ENCODE measurements at regions not wholly inside any gene's neighbourhood (a gene's known extent, or its start where the extent isn't known, plus 50 kb on each side); places are given as distances from the start of the nearest gene placed in this dataset.

GRCh38 chr17:70317421-70317820 is 148.1 kb downstream of the KCNJ2 start (continued):
- TF ChIP-seq GABPA (IDR thresholded peaks at IDR 0.05 in 1 of 2, conservative IDR thresholded peaks at IDR 0.05 in 1 of 2) (no peak), NR2F2 (IDR thresholded peaks at IDR 0.05) (no peak), YY1 (IDR thresholded peaks at IDR 0.05) (no peak), TAF1 (conservative IDR thresholded peaks at IDR 0.05) (no peak), HNF4A (conservative IDR thresholded peaks at IDR 0.05) (no peak), RAD21 (IDR thresholded peaks at IDR 0.05) (no peak), RXRA (IDR thresholded peaks at IDR 0.05) (no peak)
- TF ChIP-seq, protein P1, sequence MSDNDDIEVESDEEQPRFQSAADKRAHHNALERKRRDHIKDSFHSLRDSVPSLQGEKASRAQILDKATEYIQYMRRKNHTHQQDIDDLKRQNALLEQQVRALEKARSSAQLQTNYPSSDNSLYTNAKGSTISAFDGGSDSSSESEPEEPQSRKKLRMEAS (IDR thresholded peaks at IDR 0.05) = no peak

- no peak for DNase-seq (ENCODE audit: low spot score)
- TF ChIP-seq, protein P2, sequence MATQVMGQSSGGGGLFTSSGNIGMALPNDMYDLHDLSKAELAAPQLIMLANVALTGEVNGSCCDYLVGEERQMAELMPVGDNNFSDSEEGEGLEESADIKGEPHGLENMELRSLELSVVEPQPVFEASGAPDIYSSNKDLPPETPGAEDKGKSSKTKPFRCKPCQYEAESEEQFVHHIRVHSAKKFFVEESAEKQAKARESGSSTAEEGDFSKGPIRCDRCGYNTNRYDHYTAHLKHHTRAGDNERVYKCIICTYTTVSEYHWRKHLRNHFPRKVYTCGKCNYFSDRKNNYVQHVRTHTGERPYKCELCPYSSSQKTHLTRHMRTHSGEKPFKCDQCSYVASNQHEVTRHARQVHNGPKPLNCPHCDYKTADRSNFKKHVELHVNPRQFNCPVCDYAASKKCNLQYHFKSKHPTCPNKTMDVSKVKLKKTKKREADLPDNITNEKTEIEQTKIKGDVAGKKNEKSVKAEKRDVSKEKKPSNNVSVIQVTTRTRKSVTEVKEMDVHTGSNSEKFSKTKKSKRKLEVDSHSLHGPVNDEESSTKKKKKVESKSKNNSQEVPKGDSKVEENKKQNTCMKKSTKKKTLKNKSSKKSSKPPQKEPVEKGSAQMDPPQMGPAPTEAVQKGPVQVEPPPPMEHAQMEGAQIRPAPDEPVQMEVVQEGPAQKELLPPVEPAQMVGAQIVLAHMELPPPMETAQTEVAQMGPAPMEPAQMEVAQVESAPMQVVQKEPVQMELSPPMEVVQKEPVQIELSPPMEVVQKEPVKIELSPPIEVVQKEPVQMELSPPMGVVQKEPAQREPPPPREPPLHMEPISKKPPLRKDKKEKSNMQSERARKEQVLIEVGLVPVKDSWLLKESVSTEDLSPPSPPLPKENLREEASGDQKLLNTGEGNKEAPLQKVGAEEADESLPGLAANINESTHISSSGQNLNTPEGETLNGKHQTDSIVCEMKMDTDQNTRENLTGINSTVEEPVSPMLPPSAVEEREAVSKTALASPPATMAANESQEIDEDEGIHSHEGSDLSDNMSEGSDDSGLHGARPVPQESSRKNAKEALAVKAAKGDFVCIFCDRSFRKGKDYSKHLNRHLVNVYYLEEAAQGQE (IDR thresholded peaks at IDR 0.05) = no peak
- TF ChIP-seq NR2F2 (IDR thresholded peaks at IDR 0.05) = no peak
- no peak for TF ChIP-seq RXRA (IDR thresholded peaks at IDR 0.05)
- no peak for TF ChIP-seq TAF1 (conservative IDR thresholded peaks at IDR 0.05)
- TF ChIP-seq YY1 (IDR thresholded peaks at IDR 0.05) = no peak
- no peak for TF ChIP-seq SP1 (IDR thresholded peaks at IDR 0.05)
- TF ChIP-seq EGR1 (IDR thresholded peaks at IDR 0.05; ENCODE audit: low read depth in 2 of 2) = no peak
- TF ChIP-seq, protein P1 (IDR thresholded peaks at IDR 0.05) = no peak
- no peak for TF ChIP-seq FOXA1 (IDR thresholded peaks at IDR 0.05)
- TF ChIP-seq, protein P3, sequence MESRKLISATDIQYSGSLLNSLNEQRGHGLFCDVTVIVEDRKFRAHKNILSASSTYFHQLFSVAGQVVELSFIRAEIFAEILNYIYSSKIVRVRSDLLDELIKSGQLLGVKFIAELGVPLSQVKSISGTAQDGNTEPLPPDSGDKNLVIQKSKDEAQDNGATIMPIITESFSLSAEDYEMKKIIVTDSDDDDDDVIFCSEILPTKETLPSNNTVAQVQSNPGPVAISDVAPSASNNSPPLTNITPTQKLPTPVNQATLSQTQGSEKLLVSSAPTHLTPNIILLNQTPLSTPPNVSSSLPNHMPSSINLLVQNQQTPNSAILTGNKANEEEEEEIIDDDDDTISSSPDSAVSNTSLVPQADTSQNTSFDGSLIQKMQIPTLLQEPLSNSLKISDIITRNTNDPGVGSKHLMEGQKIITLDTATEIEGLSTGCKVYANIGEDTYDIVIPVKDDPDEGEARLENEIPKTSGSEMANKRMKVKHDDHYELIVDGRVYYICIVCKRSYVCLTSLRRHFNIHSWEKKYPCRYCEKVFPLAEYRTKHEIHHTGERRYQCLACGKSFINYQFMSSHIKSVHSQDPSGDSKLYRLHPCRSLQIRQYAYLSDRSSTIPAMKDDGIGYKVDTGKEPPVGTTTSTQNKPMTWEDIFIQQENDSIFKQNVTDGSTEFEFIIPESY (IDR thresholded peaks at IDR 0.05) = no peak
- no peak for TF ChIP-seq HNF4G (IDR thresholded peaks at IDR 0.05)
- no peak for TF ChIP-seq JUND (IDR thresholded peaks at IDR 0.05)
- Histone ChIP-seq H3K9ac (ENCODE audit: low read depth in 1 of 2, low read length in 2 of 2) (no peak overlapping the region), H3K4me3 (ENCODE audit: low read depth in 1 of 3, low read length in 3 of 3) (no peak overlapping the region), H3K36me3 (ENCODE audit: control insufficient read depth in 4 of 4, insufficient read depth in 3 of 4, low read depth in 1 of 4, low read length in 3 of 4) (no peaks in the 10 kb centered on the region), H3K9me3 (ENCODE audit: control insufficient read depth in 4 of 4, low read length in 3 of 4) (no peaks in the 10 kb centered on the region), H3K27ac (ENCODE audit: low read depth in 1 of 2, low read length in 2 of 2) (no peak overlapping the region), H3K27me3 (ENCODE audit: control insufficient read depth in 4 of 4, insufficient read depth in 4 of 4, low read length in 3 of 4) (peaks cover 0 to 6% (median 0%) of the 10 kb centered on the region in 4 donors), H3K4me1 (ENCODE audit: control insufficient read depth in 4 of 4, insufficient read depth in 4 of 4, low read length in 3 of 4) (no peaks in the 10 kb centered on the region)
- 86% methylated on average over 3 of the region's 3 CpGs for WGBS
Measured at GRCh38 chr17:70318051-70318450, 148.7 kb downstream of the KCNJ2 start.

DNA sequence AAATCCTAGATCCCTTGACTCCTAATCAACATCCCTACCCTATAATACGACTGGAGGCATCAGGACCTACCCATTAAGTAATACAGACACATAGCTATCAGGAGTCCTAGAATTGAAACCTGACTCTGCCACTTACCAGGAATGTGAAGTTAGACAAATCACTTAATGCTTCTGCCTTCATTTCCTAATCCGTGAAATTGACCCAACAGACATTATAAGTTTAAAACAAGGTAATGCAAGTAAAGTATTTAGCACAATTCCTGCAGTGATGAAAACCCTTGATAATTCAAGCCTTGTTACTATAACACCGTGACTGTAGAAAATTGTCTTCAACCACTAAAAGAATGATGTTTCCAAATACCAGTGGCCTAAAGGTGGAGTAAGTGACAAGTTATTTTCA is 150.2 kb downstream of the KCNJ2 start:
- H3K9ac ChIP-seq (ENCODE audit: low read depth in 1 of 2, low read length in 2 of 2) = no peak overlapping the region
- DNase-seq (ENCODE audit: low spot score) = no peak
- no peaks in the 10 kb centered on the region for H3K9me3 ChIP-seq (ENCODE audit: control insufficient read depth in 4 of 4, low read length in 3 of 4)
- H3K4me3 ChIP-seq (ENCODE audit: low read depth in 1 of 3, low read length in 3 of 3) = no peak overlapping the region
- WGBS = 74% methylated on average over 3 of the region's 3 CpGs
- H3K4me1 ChIP-seq (ENCODE audit: control insufficient read depth in 4 of 4, insufficient read depth in 4 of 4, low read length in 3 of 4) = no peaks in the 10 kb centered on the region
- no peaks in the 10 kb centered on the region for H3K36me3 ChIP-seq (ENCODE audit: control insufficient read depth in 4 of 4, insufficient read depth in 3 of 4, low read depth in 1 of 4, low read length in 3 of 4)
- H3K27me3 ChIP-seq (ENCODE audit: control insufficient read depth in 4 of 4, insufficient read depth in 4 of 4, low read length in 3 of 4) = peaks cover 0 to 6% (median 0%) of the 10 kb centered on the region in 4 donors
- H3K27ac ChIP-seq (ENCODE audit: low read depth in 1 of 2, low read length in 2 of 2) = no peak overlapping the region
- TF ChIP-seq CTCF (IDR thresholded peaks at IDR 0.05; ENCODE audit: low read depth, low read length, missing input control) = no peak
- no peak for TF ChIP-seq SP1 (IDR thresholded peaks at IDR 0.05)
- no peak for TF ChIP-seq FOXA2 (IDR thresholded peaks at IDR 0.05)
- TF ChIP-seq HNF4A (conservative IDR thresholded peaks at IDR 0.05) = no peak
- TF ChIP-seq, protein P1 (IDR thresholded peaks at IDR 0.05) = no peak
- no peak for TF ChIP-seq RXRA (IDR thresholded peaks at IDR 0.05)
- no peak for TF ChIP-seq ATF3 (IDR thresholded peaks at IDR 0.05)
- no peak for TF ChIP-seq GABPA (IDR thresholded peaks at IDR 0.05 in 1 of 2, conservative IDR thresholded peaks at IDR 0.05 in 1 of 2)
- no peak for TF ChIP-seq EGR1 (IDR thresholded peaks at IDR 0.05; ENCODE audit: low read depth in 2 of 2)
- TF ChIP-seq, protein P2 (IDR thresholded peaks at IDR 0.05) = no peak
- no peak for TF ChIP-seq YY1 (IDR thresholded peaks at IDR 0.05)
- TF ChIP-seq TAF1 (conservative IDR thresholded peaks at IDR 0.05) = no peak

Data from liver (tissue), 8 donors.